Testis (tissue), 2 donors: ENCODE measurements at regions not wholly inside any gene's neighbourhood (a gene's known extent, or its start where the extent isn't known, plus 50 kb on each side); places are given as distances from the start of the nearest gene placed in this dataset.

Experiments
- DNase-seq: peaks from one replicate; pipeline ENCODE4 v3.0.0-alpha.2; 2019
- H3K27ac ChIP-seq, 2 donors: fragments of 200-600 bp; sonication (generic); one replicate each; pipeline ENCODE4 v1.5.1; 2019
- H3K27me3 ChIP-seq: fragments of 200-600 bp; sonication (generic); one replicate; pipeline ENCODE4 v1.5.1; 2019
- H3K36me3 ChIP-seq: fragments of 200-600 bp; sonication (generic); one replicate; pipeline ENCODE4 v1.5.1; 2017; ENCODE audit warnings: low read depth; ENCODE audit errors: missing control alignments
- H3K4me1 ChIP-seq: fragments of 200-600 bp; sonication (generic); one replicate; pipeline ENCODE4 v1.5.1; 2019
- H3K4me3 ChIP-seq, 2 donors: fragments of 200-600 bp; sonication (generic); one replicate each; pipeline ENCODE4 v1.5.1; 2017 to 2019
- H3K9me3 ChIP-seq: fragments of 200-600 bp; sonication (generic); one replicate; pipeline ENCODE4 v1.5.1; 2017
- CTCF ChIP-seq, 3 experiments: fragments of 450-650 bp in 2 of 3; fragments of 200-600 bp in 1 of 3; sonication (generic) in 1 of 3; IDR thresholded peaks; one replicate each; pipeline ENCODE4 v1.5.1; 2016 to 2019; ENCODE audit warnings: antibody characterized with exemption in 3 of 3, mild to moderate bottlenecking in 2 of 3, moderate library complexity in 1 of 3
- POLR2A ChIP-seq: fragments of 450-650 bp; IDR thresholded peaks from one replicate; pipeline ENCODE4 v1.6.1; 2017; ENCODE audit warnings: antibody characterized with exemption, mild to moderate bottlenecking, moderate library complexity
- WGBS, 2 donors: methylation state at CpG; one replicate each; pipeline ENCODE4 v1.1.5; 2018; 5-methylcytosine and 5-hydroxymethylcytosine counted together
- intact Hi-C: fragments of 100-400 bp; cut with DNase I; formaldehyde crosslinking; loops from one replicate; pipeline ENCODE4 v1.15.1; 2023; ENCODE audit warnings: low total_unique reads

DNA sequence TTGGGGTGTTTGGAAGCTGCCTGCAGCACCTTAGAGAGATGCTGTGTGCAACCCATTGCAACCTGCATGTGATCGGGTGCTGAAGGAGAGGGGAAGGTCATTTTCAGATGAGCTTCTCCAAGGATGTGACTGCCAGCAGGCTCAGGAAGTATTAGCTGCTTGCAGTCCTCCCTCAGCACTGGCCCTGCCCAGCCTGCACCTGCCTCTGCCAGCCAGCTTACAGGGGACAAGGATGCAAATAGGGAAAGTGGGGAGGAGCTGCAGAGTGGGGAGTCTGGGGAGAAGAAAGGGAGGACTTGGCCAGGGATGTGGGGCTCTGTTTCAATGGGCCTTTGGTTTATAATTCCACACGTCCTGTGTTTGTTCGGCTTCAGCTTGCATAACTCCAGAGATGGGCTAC is 254.5 kb downstream of the RRAGC start:
- H3K27me3 ChIP-seq, result no peaks in the 10 kb centered on the region
- H3K4me1 ChIP-seq, result no peaks in the 10 kb centered on the region
- H3K9me3 ChIP-seq, result no peaks in the 10 kb centered on the region
- H3K36me3 ChIP-seq, result no peaks in the 10 kb centered on the region
- TF ChIP-seq CTCF (IDR thresholded peaks at IDR 0.05), result no peak
- no peak for TF ChIP-seq POLR2A
- DNase-seq, result no peak
- WGBS, 2 donors, result 83 to 93% methylated on average over 3 of the region's 3 CpGs
- no peak overlapping the region for H3K4me3 ChIP-seq
- H3K27ac ChIP-seq, result no peak overlapping the region
- intact Hi-C loops, result no loop called here

DNA sequence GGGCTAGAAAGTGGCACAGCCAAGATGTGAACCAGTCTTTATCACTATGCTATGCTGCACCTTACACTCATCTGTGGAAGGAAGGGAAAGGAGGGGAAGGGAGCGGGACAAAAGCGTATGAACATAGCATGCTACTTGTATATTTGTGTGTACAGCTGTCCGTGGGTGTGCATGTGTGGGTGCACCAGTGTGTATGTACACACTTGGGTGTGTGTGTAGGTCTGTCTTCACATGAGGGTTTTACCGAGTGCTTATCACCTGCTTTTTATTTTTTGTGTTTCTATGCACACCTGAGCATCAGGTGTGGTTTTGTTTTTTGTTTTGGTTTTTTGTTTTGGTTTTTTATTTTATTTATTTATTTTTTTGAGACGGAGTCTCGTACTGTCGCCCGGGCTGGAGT is 255.7 kb downstream of the RRAGC start:
- H3K4me3 ChIP-seq, result no peak overlapping the region
- WGBS, 2 donors, result 71 to 88% methylated on average over 8 of the region's 8 CpGs
- no peak overlapping the region for H3K27ac ChIP-seq
- H3K36me3 ChIP-seq, result no peaks in the 10 kb centered on the region
- intact Hi-C loops, result no loop called here
- no peak for TF ChIP-seq CTCF (IDR thresholded peaks at IDR 0.05)
- TF ChIP-seq POLR2A, result no peak
- DNase-seq, result no peak
- no peaks in the 10 kb centered on the region for H3K4me1 ChIP-seq
- no peaks in the 10 kb centered on the region for H3K27me3 ChIP-seq
- no peaks in the 10 kb centered on the region for H3K9me3 ChIP-seq

- DNase-seq, result no peak
- Histone ChIP-seq H3K27ac (no peak overlapping the region), H3K27me3 (no peaks in the 10 kb centered on the region), H3K4me3 (no peak overlapping the region), H3K9me3 (no peaks in the 10 kb centered on the region), H3K36me3 (no peaks in the 10 kb centered on the region), H3K4me1 (no peaks in the 10 kb centered on the region)
- WGBS, 2 donors, result 75 to 80% methylated on average over 4 of the region's 4 CpGs
- intact Hi-C loops, result no loop called here
- TF ChIP-seq POLR2A (no peak), CTCF (IDR thresholded peaks at IDR 0.05) (no peak)
Measured at GRCh38 chr1:38600905-38601304, 258.7 kb downstream of the RRAGC start.

GRCh38 chr1:38600286-38600685 is 259.3 kb downstream of the RRAGC start:
- intact Hi-C loops, result no loop called here

More at GRCh38 chr1:38600286-38600685, 259.3 kb downstream of the RRAGC start:
- no peaks in the 10 kb centered on the region for H3K9me3 ChIP-seq
- no peak overlapping the region for H3K4me3 ChIP-seq
- TF ChIP-seq POLR2A (no peak), CTCF (IDR thresholded peaks at IDR 0.05) (no peak)
- no peaks in the 10 kb centered on the region for H3K27me3 ChIP-seq
- H3K4me1 ChIP-seq, result no peaks in the 10 kb centered on the region
- no peak overlapping the region for H3K27ac ChIP-seq
- no peaks in the 10 kb centered on the region for H3K36me3 ChIP-seq
- WGBS, 2 donors, result 85 to 92% methylated on average over 1 of the region's 1 CpG
- DNase-seq, result no peak
